Suprapubic skin (tissue), 4 donors: ENCODE measurements at regions not wholly inside any gene's neighbourhood (a gene's known extent, or its start where the extent isn't known, plus 50 kb on each side); places are given as distances from the start of the nearest gene placed in this dataset.

Source experiments
- DNase-seq, 2 donors: peaks; one replicate each; pipeline ENCODE4 v3.0.0-alpha.2; 2019; ENCODE audit warnings: low spot score in 2 of 2
- H3K27ac ChIP-seq: fragments of 200-600 bp; sonication (generic); one replicate; pipeline ENCODE4 v1.5.1; 2019
- H3K27me3 ChIP-seq: fragments of 200-600 bp; sonication (generic); one replicate; pipeline ENCODE4 v1.5.1; 2019
- H3K36me3 ChIP-seq: fragments of 200-600 bp; sonication (generic); one replicate; pipeline ENCODE4 v1.5.1; 2019
- H3K4me1 ChIP-seq: fragments of 200-600 bp; sonication (generic); one replicate; pipeline ENCODE4 v1.5.1; 2019
- H3K4me3 ChIP-seq: fragments of 200-600 bp; sonication (generic); one replicate; pipeline ENCODE4 v1.5.1; 2019; ENCODE audit warnings: mild to moderate bottlenecking
- H3K9me3 ChIP-seq: fragments of 200-600 bp; sonication (generic); one replicate; pipeline ENCODE4 v1.5.1; 2019
- CTCF ChIP-seq, 2 donors: fragments of 200-600 bp in 1 of 2; fragments of 450-650 bp in 1 of 2; sonication (generic) in 1 of 2; IDR thresholded peaks; one replicate each; pipeline ENCODE4 v1.5.1; 2016 to 2019; ENCODE audit warnings: antibody characterized with exemption in 2 of 2, mild to moderate bottlenecking in 1 of 2, moderate library complexity in 1 of 2
- EP300 ChIP-seq: sonication (generic); formaldehyde crosslinking; IDR thresholded peaks from one replicate; pipeline ENCODE4 v1.6.1; 2017; ENCODE audit warnings: antibody characterized with exemption
- POLR2A ChIP-seq, 2 donors: fragments of 450-650 bp; IDR thresholded peaks; one replicate each; pipeline ENCODE4 v1.6.1; 2017; ENCODE audit warnings: antibody characterized with exemption in 2 of 2, mild to moderate bottlenecking in 2 of 2, moderate library complexity in 2 of 2
- POLR2AphosphoS5 ChIP-seq, 3 donors: sonication (generic); formaldehyde crosslinking; IDR thresholded peaks; one replicate each; pipeline ENCODE4 v1.6.1; 2017; ENCODE audit warnings: antibody characterized with exemption in 3 of 3
- WGBS: methylation state at CpG from one replicate; pipeline ENCODE4 v1.1.5; 2018; 5-methylcytosine and 5-hydroxymethylcytosine counted together

GRCh38 chr2:67600946-67601345, 203.8 kb downstream of the ETAA1 start:
- Histone ChIP-seq H3K27me3 (no peaks in the 10 kb centered on the region), H3K27ac (no peak overlapping the region), H3K36me3 (no peaks in the 10 kb centered on the region), H3K9me3 (no peaks in the 10 kb centered on the region), H3K4me3 (no peak overlapping the region), H3K4me1 (no peaks in the 10 kb centered on the region)
- no peak for DNase-seq
- 66% methylated on average over 1 of the region's 1 CpG for WGBS
- TF ChIP-seq CTCF (IDR thresholded peaks at IDR 0.05) (no peak), POLR2A (IDR thresholded peaks at IDR 0.05) (no peak), POLR2AphosphoS5 (IDR thresholded peaks at IDR 0.05) (no peak)

- H3K36me3 ChIP-seq, result no peaks in the 10 kb centered on the region
- TF ChIP-seq POLR2A (IDR thresholded peaks at IDR 0.05) (no peak), CTCF (IDR thresholded peaks at IDR 0.05) (no peak), POLR2AphosphoS5 (IDR thresholded peaks at IDR 0.05) (no peak), EP300 (no peak)
- H3K4me1 ChIP-seq, result no peaks in the 10 kb centered on the region
- H3K4me3 ChIP-seq, result no peak overlapping the region
- H3K9me3 ChIP-seq, result no peaks in the 10 kb centered on the region
- DNase-seq, result no peak
- H3K27me3 ChIP-seq, result no peaks in the 10 kb centered on the region
- 94% methylated on average over 1 of the region's 1 CpG for WGBS
- no peak overlapping the region for H3K27ac ChIP-seq
Observed at GRCh38 chr2:67604360-67604759, 207.2 kb downstream of the ETAA1 start.

- 68% methylated on average over 4 of the region's 4 CpGs for WGBS
- TF ChIP-seq CTCF (IDR thresholded peaks at IDR 0.05), result no peak
- no peak for TF ChIP-seq EP300
- no peak for TF ChIP-seq POLR2AphosphoS5 (IDR thresholded peaks at IDR 0.05)
- no peak for TF ChIP-seq POLR2A (IDR thresholded peaks at IDR 0.05)
- no peaks in the 10 kb centered on the region for H3K36me3 ChIP-seq
- no peaks in the 10 kb centered on the region for H3K27me3 ChIP-seq
- H3K4me3 ChIP-seq, result no peak overlapping the region
- no peak for DNase-seq
- H3K9me3 ChIP-seq, result no peaks in the 10 kb centered on the region
- no peak overlapping the region for H3K27ac ChIP-seq
- no peaks in the 10 kb centered on the region for H3K4me1 ChIP-seq
Observed at GRCh38 chr2:67612576-67613042, 215.5 kb downstream of the ETAA1 start.

- no peak overlapping the region for H3K4me3 ChIP-seq
- no peaks in the 10 kb centered on the region for H3K9me3 ChIP-seq
- WGBS, result 75% methylated on average over 1 of the region's 1 CpG
- H3K27me3 ChIP-seq, result no peaks in the 10 kb centered on the region
- no peak for TF ChIP-seq EP300
- TF ChIP-seq POLR2AphosphoS5 (IDR thresholded peaks at IDR 0.05), result no peak
- TF ChIP-seq CTCF (IDR thresholded peaks at IDR 0.05), result no peak
- no peak for TF ChIP-seq POLR2A (IDR thresholded peaks at IDR 0.05)
- H3K4me1 ChIP-seq, result no peaks in the 10 kb centered on the region
- H3K27ac ChIP-seq, result no peak overlapping the region
- no peaks in the 10 kb centered on the region for H3K36me3 ChIP-seq
- no peak for DNase-seq
Observed at GRCh38 chr2:67613227-67613626, 216.1 kb downstream of the ETAA1 start.

GRCh38 chr2:67614454-67614853, 217.3 kb downstream of the ETAA1 start:
- Histone ChIP-seq H3K36me3 (no peaks in the 10 kb centered on the region), H3K27ac (no peak overlapping the region), H3K27me3 (no peaks in the 10 kb centered on the region), H3K4me1 (no peaks in the 10 kb centered on the region), H3K4me3 (no peak overlapping the region), H3K9me3 (no peaks in the 10 kb centered on the region)
- no peak for TF ChIP-seq CTCF (IDR thresholded peaks at IDR 0.05)
- TF ChIP-seq POLR2A (IDR thresholded peaks at IDR 0.05), result no peak
- no peak for TF ChIP-seq POLR2AphosphoS5 (IDR thresholded peaks at IDR 0.05)
- no peak for TF ChIP-seq EP300
- DNase-seq, result no peak
- 90% methylated on average over 1 of the region's 1 CpG for WGBS
